ENCODE measurements at regions not wholly inside any gene's neighbourhood (a gene's known extent, or its start where the extent isn't known, plus 50 kb on each side); places are given as distances from the start of the nearest gene placed in this dataset.

- TF ChIP-seq BACH1 (IDR thresholded peaks at IDR 0.05; ENCODE audit: borderline replicate concordance) (no peak), POLR2AphosphoS5 (IDR thresholded peaks at IDR 0.05; ENCODE audit: low read length) (no peak), POLR2A (IDR thresholded peaks at IDR 0.05; ENCODE audit: low read depth, low read length) (no peak), CTCF (IDR thresholded peaks at IDR 0.05 in 2 of 3, conservative IDR thresholded peaks at IDR 0.05 in 1 of 3; ENCODE audit: control insufficient read depth in 2 of 3, extremely low read depth in 1 of 3, insufficient read depth in 1 of 3, low read depth in 3 of 3, low read length in 3 of 3) (no peak), NR2C2 (IDR thresholded peaks at IDR 0.05; ENCODE audit: borderline replicate concordance, control insufficient read depth, insufficient read length, low read depth) (no peak), BRCA1 (IDR thresholded peaks at IDR 0.05; ENCODE audit: low read depth, low read length) (no peak), EZH2 (IDR thresholded peaks at IDR 0.05; ENCODE audit: borderline replicate concordance, control insufficient read depth, low read depth, low read length) (no peak), HCFC1 (IDR thresholded peaks at IDR 0.05; ENCODE audit: low read length) (no peak), TCF12 (IDR thresholded peaks at IDR 0.05; ENCODE audit: low read depth, low read length) (no peak), MAX (IDR thresholded peaks at IDR 0.05; ENCODE audit: low read depth, low read length) (no peak), USF2 (IDR thresholded peaks at IDR 0.05; ENCODE audit: borderline replicate concordance, low read depth, low read length) (no peak), RAD51 (IDR thresholded peaks at IDR 0.05) (no peak), ZNF24 (IDR thresholded peaks at IDR 0.05) (no peak), USF1 (IDR thresholded peaks at IDR 0.05; ENCODE audit: borderline replicate concordance, extremely low read length, insufficient read depth, low read depth, low read length) (no peak)
Measured at GRCh38 chr20:57831993-57832585, 122.3 kb upstream of the PMEPA1 start.

Data from GM12878 (cell line).